Esophagus squamous epithelium (tissue), 4 donors: ENCODE measurements at regions not wholly inside any gene's neighbourhood (a gene's known extent, or its start where the extent isn't known, plus 50 kb on each side); places are given as distances from the start of the nearest gene placed in this dataset.
"Not testable (repeated sequence)": the region's sequence is repeated elsewhere in the genome, so short reads cannot be mapped to it uniquely, and the experiment has no call there.

Experiments
- CTCF ChIP-seq, 6 experiments: fragments of 450-650 bp in 4 of 6; fragments of 200-600 bp in 2 of 6; sonication (generic) in 2 of 6; IDR thresholded peaks; one replicate each; pipeline ENCODE4 v1.5.1; 2016 to 2019; ENCODE audit warnings: antibody characterized with exemption in 6 of 6, mild to moderate bottlenecking in 4 of 6, moderate library complexity in 4 of 6
- POLR2A ChIP-seq, 4 donors: fragments of 450-650 bp; IDR thresholded peaks; one replicate each; pipeline ENCODE4 v1.6.1; 2017; ENCODE audit warnings: antibody characterized with exemption in 4 of 4, mild to moderate bottlenecking in 4 of 4, moderate library complexity in 3 of 4

GRCh38 chr2:129807642-129808338 lies 171.7 kb upstream of the RAB6C start:
- not testable (repeated sequence) for TF ChIP-seq CTCF, POLR2A (IDR thresholded peaks at IDR 0.05)
